Loucy (cell line): ENCODE measurements at regions not wholly inside any gene's neighbourhood (a gene's known extent, or its start where the extent isn't known, plus 50 kb on each side); places are given as distances from the start of the nearest gene placed in this dataset.
"Not testable (repeated sequence)": the region's sequence is repeated elsewhere in the genome, so short reads cannot be mapped to it uniquely, and the experiment has no call there.

Experiments used
- H2AFZ ChIP-seq: fragments of 200-600 bp; sonication (generic); 2 replicates; pipeline ENCODE4 v1.6.0; 2016; ENCODE audit warnings: antibody characterized with exemption, mild to moderate bottlenecking, low read length, moderate library complexity
- H3F3A ChIP-seq: fragments of 200-600 bp; 2 replicates; pipeline ENCODE4 v1.6.0; 2016; ENCODE audit warnings: antibody characterized with exemption, low read depth, mild to moderate bottlenecking
- H3K27me3 ChIP-seq: fragments of 200-600 bp; sonication (generic); 2 replicates; pipeline ENCODE4 v1.6.1; 2014; ENCODE audit warnings: low read length, mild to moderate bottlenecking; ENCODE audit not compliant: insufficient read depth, poor library complexity, severe bottlenecking
- H3K36me3 ChIP-seq: fragments of 200-600 bp; sonication (generic); 2 replicates; pipeline ENCODE4 v1.6.1; 2016; ENCODE audit warnings: low read length; ENCODE audit not compliant: insufficient read depth
- H3K4me1 ChIP-seq: fragments of 200-600 bp; sonication (generic); 2 replicates; pipeline ENCODE4 v1.5.1; 2014; ENCODE audit warnings: low read length, mild to moderate bottlenecking; ENCODE audit not compliant: insufficient read depth, poor library complexity, severe bottlenecking
- H3K4me2 ChIP-seq: fragments of 200-600 bp; sonication (generic); 2 replicates; pipeline ENCODE4 v1.6.0; 2014; ENCODE audit warnings: antibody characterized with exemption, low read length, low read depth, mild to moderate bottlenecking; ENCODE audit not compliant: poor library complexity, severe bottlenecking
- H3K4me3 ChIP-seq: fragments of 200-600 bp; sonication (generic); 2 replicates; pipeline ENCODE4 v1.5.1; 2014; ENCODE audit warnings: low read length, mild to moderate bottlenecking, mixed read lengths; ENCODE audit not compliant: poor library complexity, severe bottlenecking
- H3K79me2 ChIP-seq: fragments of 200-600 bp; sonication (generic); 2 replicates; pipeline ENCODE4 v1.6.1; 2014; ENCODE audit warnings: low read length; ENCODE audit not compliant: insufficient read depth
- H3K9ac ChIP-seq: fragments of 200-600 bp; sonication (generic); 2 replicates; pipeline ENCODE4 v1.6.0; 2014; ENCODE audit warnings: mild to moderate bottlenecking, low read depth, low read length, moderate library complexity; ENCODE audit not compliant: poor library complexity, severe bottlenecking
- H3K9me2 ChIP-seq: fragments of 200-600 bp; sonication (generic); replicated peaks from 2 replicates; pipeline ENCODE4 v1.6.1; 2016; ENCODE audit warnings: low read depth, low read length, mixed read lengths
- H3K9me3 ChIP-seq: fragments of 200-600 bp; sonication (generic); 2 replicates; pipeline ENCODE4 v1.6.1; 2014; ENCODE audit warnings: mild to moderate bottlenecking, antibody characterized with exemption, low read length, low read depth; ENCODE audit not compliant: insufficient read depth
- H4K20me1 ChIP-seq: fragments of 200-600 bp; sonication (generic); 2 replicates; pipeline ENCODE4 v1.6.0; 2014; ENCODE audit warnings: antibody characterized with exemption, low read length, mild to moderate bottlenecking; ENCODE audit not compliant: insufficient read depth, poor library complexity, severe bottlenecking
- EZH2phosphoT487 ChIP-seq: fragments of 200-600 bp; IDR thresholded peaks from 2 replicates; pipeline ENCODE4 v1.6.1; 2018; ENCODE audit warnings: antibody characterized with exemption, mild to moderate bottlenecking, moderate library complexity, borderline replicate concordance
- TF ChIP-seq, protein P1 (sequence below): fragments of 200-600 bp; sonication (generic); conservative IDR thresholded peaks from 2 replicates; pipeline ENCODE4 v1.5.1; 2014; ENCODE audit warnings: mild to moderate bottlenecking, antibody characterized with exemption, low read length

DNA sequence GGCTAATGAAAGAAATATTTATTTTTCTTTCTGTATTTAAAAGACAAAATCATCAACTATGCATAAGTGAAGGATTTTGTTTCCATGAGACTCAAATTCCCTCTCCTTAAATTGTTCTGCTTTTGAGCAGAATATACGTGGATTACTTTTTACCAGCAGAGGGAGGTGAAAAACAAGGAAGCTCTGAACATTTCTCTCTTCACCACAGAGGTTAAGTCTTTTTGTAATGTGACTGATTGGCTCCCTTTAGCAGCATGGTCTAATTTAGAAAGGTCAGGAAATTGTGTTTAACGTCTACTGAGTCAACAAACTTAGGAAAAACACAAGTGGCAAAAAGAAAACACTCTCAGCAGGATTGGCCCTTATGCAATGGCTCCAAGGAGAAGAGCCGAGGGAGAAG is 55.1 kb upstream of the F9 start:
- no peak overlapping the region for H3K4me3 ChIP-seq

DNA sequence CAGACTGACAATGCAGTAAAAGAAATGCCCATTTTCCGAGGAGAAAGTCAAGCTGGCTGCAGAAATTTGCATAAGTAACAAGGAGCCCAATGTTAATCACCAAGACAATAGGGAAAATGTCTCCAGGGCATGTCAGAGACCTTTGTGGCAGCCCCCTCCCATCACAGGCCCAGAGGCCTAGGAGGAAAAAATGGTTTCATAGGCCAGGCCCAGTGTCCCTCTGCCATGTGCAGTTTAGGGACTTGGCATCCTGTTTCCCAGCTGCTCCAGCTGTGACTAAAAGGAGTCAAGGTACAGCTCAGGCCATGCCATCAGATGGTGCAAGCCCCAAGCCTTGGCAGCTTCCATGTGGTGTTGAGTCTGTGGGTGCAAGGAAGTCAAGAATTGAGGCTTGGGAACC is 68.6 kb upstream of the F9 start:
- not testable (repeated sequence) for H3K9me2 ChIP-seq, H3K79me2 ChIP-seq, H2AFZ ChIP-seq, H4K20me1 ChIP-seq, H3K27me3 ChIP-seq, H3K4me2 ChIP-seq, H3K9ac ChIP-seq, H3F3A ChIP-seq, H3K9me3 ChIP-seq, H3K4me1 ChIP-seq, H3K4me3 ChIP-seq, H3K36me3 ChIP-seq

More for the DNA sequence above, 55.1 kb upstream of the F9 start:
- H3K4me1 ChIP-seq: no peaks in the 10 kb centered on the region
- no peaks in the 10 kb centered on the region for H3K36me3 ChIP-seq
- H3K27me3 ChIP-seq: no peaks in the 10 kb centered on the region
- no peaks in the 10 kb centered on the region for H3F3A ChIP-seq
- H3K79me2 ChIP-seq: no peaks in the 10 kb centered on the region
- TF ChIP-seq EZH2phosphoT487: no peak
- TF ChIP-seq, protein P1, sequence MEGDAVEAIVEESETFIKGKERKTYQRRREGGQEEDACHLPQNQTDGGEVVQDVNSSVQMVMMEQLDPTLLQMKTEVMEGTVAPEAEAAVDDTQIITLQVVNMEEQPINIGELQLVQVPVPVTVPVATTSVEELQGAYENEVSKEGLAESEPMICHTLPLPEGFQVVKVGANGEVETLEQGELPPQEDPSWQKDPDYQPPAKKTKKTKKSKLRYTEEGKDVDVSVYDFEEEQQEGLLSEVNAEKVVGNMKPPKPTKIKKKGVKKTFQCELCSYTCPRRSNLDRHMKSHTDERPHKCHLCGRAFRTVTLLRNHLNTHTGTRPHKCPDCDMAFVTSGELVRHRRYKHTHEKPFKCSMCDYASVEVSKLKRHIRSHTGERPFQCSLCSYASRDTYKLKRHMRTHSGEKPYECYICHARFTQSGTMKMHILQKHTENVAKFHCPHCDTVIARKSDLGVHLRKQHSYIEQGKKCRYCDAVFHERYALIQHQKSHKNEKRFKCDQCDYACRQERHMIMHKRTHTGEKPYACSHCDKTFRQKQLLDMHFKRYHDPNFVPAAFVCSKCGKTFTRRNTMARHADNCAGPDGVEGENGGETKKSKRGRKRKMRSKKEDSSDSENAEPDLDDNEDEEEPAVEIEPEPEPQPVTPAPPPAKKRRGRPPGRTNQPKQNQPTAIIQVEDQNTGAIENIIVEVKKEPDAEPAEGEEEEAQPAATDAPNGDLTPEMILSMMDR: no peak
- no peak overlapping the region for H3K4me2 ChIP-seq
- no peaks in the 10 kb centered on the region for H3K9me2 ChIP-seq
- H4K20me1 ChIP-seq: no peaks in the 10 kb centered on the region
- no peak overlapping the region for H3K9ac ChIP-seq
- no peak overlapping the region for H2AFZ ChIP-seq
- H3K9me3 ChIP-seq: no peaks in the 10 kb centered on the region

DNA sequence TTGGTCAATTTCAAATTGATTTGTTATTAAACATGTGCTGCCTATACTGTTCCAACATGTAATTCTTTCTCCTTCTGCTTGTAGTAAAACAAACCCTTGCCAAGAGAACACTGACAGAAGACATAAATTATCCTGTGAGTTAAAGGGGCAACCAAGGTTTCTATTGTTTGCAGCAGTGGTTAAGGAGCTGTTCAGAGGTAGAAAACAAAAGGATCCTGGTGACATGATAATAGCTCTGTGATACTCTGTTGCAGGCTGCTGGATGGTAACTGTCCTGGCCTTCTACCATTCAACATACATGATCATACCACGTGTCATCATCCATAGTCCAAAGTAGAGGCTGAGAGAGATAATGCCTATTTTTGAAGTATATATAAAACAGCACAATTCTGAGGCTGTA is 75.8 kb upstream of the F9 start:
- TF ChIP-seq, protein P1: no peak
- no peak for TF ChIP-seq EZH2phosphoT487
- no peaks in the 10 kb centered on the region for H3K9me2 ChIP-seq

DNA sequence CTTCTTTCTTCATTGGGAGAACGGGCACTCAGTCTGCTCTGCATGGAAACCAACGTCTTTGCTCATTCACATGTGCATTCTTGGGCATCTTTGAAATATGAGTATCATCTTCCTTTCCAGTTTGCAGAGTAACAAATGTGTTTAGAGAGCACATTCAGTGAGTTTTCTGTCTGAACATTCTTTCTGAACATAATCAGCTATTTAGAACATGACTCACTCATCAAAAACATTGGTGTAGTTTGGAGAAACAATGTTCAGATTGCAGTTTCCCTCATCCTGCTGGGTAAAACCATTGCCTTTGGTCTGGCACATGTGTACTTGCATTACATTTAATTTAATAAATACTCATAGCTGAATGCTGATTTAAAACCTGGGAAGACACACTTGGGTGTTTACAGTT is 81.5 kb upstream of the F9 start:
- Histone ChIP-seq H3K9me2 (no peaks in the 10 kb centered on the region), H3K9ac (no peak overlapping the region), H3K4me2 (no peak overlapping the region), H3K4me1 (no peaks in the 10 kb centered on the region), H3F3A (no peaks in the 10 kb centered on the region), H3K79me2 (no peaks in the 10 kb centered on the region), H2AFZ (no peak overlapping the region), H3K4me3 (no peak overlapping the region), H4K20me1 (no peaks in the 10 kb centered on the region), H3K27me3 (no peaks in the 10 kb centered on the region), H3K9me3 (no peaks in the 10 kb centered on the region), H3K36me3 (no peaks in the 10 kb centered on the region)
- no peak for TF ChIP-seq EZH2phosphoT487
- TF ChIP-seq, protein P1: no peak

More for the DNA sequence above, 75.8 kb upstream of the F9 start:
- Histone ChIP-seq H3K27me3 (no peaks in the 10 kb centered on the region), H3K4me3 (no peak overlapping the region), H3K79me2 (no peaks in the 10 kb centered on the region), H4K20me1 (no peaks in the 10 kb centered on the region), H2AFZ (no peak overlapping the region), H3K4me2 (no peak overlapping the region), H3K9ac (no peak overlapping the region), H3K36me3 (no peaks in the 10 kb centered on the region), H3K4me1 (no peaks in the 10 kb centered on the region), H3K9me3 (no peaks in the 10 kb centered on the region), H3F3A (no peaks in the 10 kb centered on the region)
